Fibroblast of lung (primary cell): ENCODE measurements at regions not wholly inside any gene's neighbourhood (a gene's known extent, or its start where the extent isn't known, plus 50 kb on each side); places are given as distances from the start of the nearest gene placed in this dataset.

Source experiments
- DNase-seq, 2 donors: peaks; one replicate each; pipeline versions ENCODE4 v3.0.0 to v3.0.0-alpha.2; 2010; ENCODE audit warnings: low read depth in 2 of 2
- H2AFZ ChIP-seq: 2 replicates; pipeline ENCODE4 v1.5.1; 2012; ENCODE audit warnings: low read length, control low read depth, inconsistent platforms
- H3K27ac ChIP-seq: 2 replicates; pipeline ENCODE4 v1.5.1; 2011; ENCODE audit warnings: low read length, control low read depth; ENCODE audit not compliant: insufficient read depth
- H3K27me3 ChIP-seq: 2 replicates; pipeline ENCODE4 v1.5.1; 2011; ENCODE audit warnings: mild to moderate bottlenecking, low read length; ENCODE audit not compliant: control insufficient read depth, insufficient read depth
- H3K36me3 ChIP-seq: 2 replicates; pipeline ENCODE4 v1.5.1; 2011; ENCODE audit warnings: low read length; ENCODE audit not compliant: control insufficient read depth, insufficient read depth
- H3K4me1 ChIP-seq: 2 replicates; pipeline ENCODE4 v1.5.1; 2011; ENCODE audit warnings: low read length; ENCODE audit not compliant: control insufficient read depth, insufficient read depth; ENCODE audit errors: extremely low read depth
- H3K4me2 ChIP-seq: 2 replicates; pipeline ENCODE4 v1.5.1; 2011; ENCODE audit warnings: low read length, control low read depth; ENCODE audit not compliant: insufficient read depth; ENCODE audit errors: extremely low read depth
- H3K4me3 ChIP-seq, 4 experiments: fragments of 200-600 bp in 1 of 4; sonication (generic) in 1 of 4; replicated peaks in 1 of 4; 2 replicates each; pipeline ENCODE4 v1.5.1; 2011 to 2016; ENCODE audit warnings: low read length in 4 of 4, low read depth in 3 of 4, mild to moderate bottlenecking in 3 of 4, control low read depth in 2 of 4, inconsistent platforms in 1 of 4, mixed read lengths in 1 of 4; ENCODE audit not compliant: insufficient read depth in 1 of 4; ENCODE audit errors: control extremely low read depth in 1 of 4
- H3K79me2 ChIP-seq: 2 replicates; pipeline ENCODE4 v1.5.1; 2012; ENCODE audit warnings: mild to moderate bottlenecking, low read length, inconsistent platforms; ENCODE audit not compliant: control insufficient read depth, insufficient read depth
- H3K9ac ChIP-seq: 2 replicates; pipeline ENCODE4 v1.5.1; 2011; ENCODE audit warnings: mild to moderate bottlenecking, low read length, control low read depth; ENCODE audit not compliant: insufficient read depth
- H3K9me3 ChIP-seq: 2 replicates; pipeline ENCODE4 v1.5.1; 2012; ENCODE audit warnings: low read depth, low read length; ENCODE audit not compliant: control insufficient read depth, insufficient read depth
- H4K20me1 ChIP-seq: 2 replicates; pipeline ENCODE4 v1.5.1; 2011; ENCODE audit warnings: low read length; ENCODE audit not compliant: control insufficient read depth, insufficient read depth; ENCODE audit errors: extremely low read depth
- CTCF ChIP-seq, 2 donors: IDR thresholded peaks in 1 of 2; conservative IDR thresholded peaks in 1 of 2; 1 replicate in 1 of 2; 2 replicates in 1 of 2; pipeline ENCODE4 v1.5.1; 2011 to 2012; ENCODE audit warnings: low read length in 2 of 2, control low read depth in 1 of 2, inconsistent platforms in 1 of 2, low read depth in 1 of 2, mild to moderate bottlenecking in 1 of 2
- EZH2 ChIP-seq: IDR thresholded peaks from 2 replicates; pipeline ENCODE4 v1.5.1; 2012; ENCODE audit warnings: low read length, control low read depth, mild to moderate bottlenecking; ENCODE audit errors: missing control alignments

- H3K79me2 ChIP-seq = no peaks in the 10 kb centered on the region
- no peak overlapping the region for H2AFZ ChIP-seq
- DNase-seq = no peak
- H3K4me3 ChIP-seq = no peak overlapping the region
- no peaks in the 10 kb centered on the region for H3K9me3 ChIP-seq
- TF ChIP-seq CTCF (conservative IDR thresholded peaks at IDR 0.05 in 1 of 2, IDR thresholded peaks at IDR 0.05 in 1 of 2; ENCODE audit: low read depth in 1 of 2, low read length in 2 of 2) = no peak
- no peak for TF ChIP-seq EZH2
- H3K4me1 ChIP-seq = no peaks in the 10 kb centered on the region
- H3K9ac ChIP-seq = no peak overlapping the region
- H3K27me3 ChIP-seq = no peaks in the 10 kb centered on the region
- H4K20me1 ChIP-seq = no peaks in the 10 kb centered on the region
- no peaks in the 10 kb centered on the region for H3K36me3 ChIP-seq
- H3K4me2 ChIP-seq = no peak overlapping the region
- no peak overlapping the region for H3K27ac ChIP-seq
Measured at GRCh38 chr6:66126358-66126757, 419.3 kb upstream of the EYS start.

- Histone ChIP-seq H2AFZ (no peak overlapping the region), H3K4me2 (no peak overlapping the region), H3K9ac (no peak overlapping the region), H3K4me1 (no peaks in the 10 kb centered on the region), H3K27me3 (no peaks in the 10 kb centered on the region), H3K79me2 (no peaks in the 10 kb centered on the region), H3K27ac (no peak overlapping the region), H3K36me3 (no peaks in the 10 kb centered on the region), H3K9me3 (no peaks in the 10 kb centered on the region), H3K4me3 (no peak overlapping the region), H4K20me1 (no peaks in the 10 kb centered on the region)
- DNase-seq = peak in 1 of 2 donors; percentile 48
- no peak for TF ChIP-seq EZH2
- no peak for TF ChIP-seq CTCF (conservative IDR thresholded peaks at IDR 0.05 in 1 of 2, IDR thresholded peaks at IDR 0.05 in 1 of 2; ENCODE audit: low read depth in 1 of 2, low read length in 2 of 2)
Measured at GRCh38 chr6:66103954-66104353, 396.9 kb upstream of the EYS start.

DNA sequence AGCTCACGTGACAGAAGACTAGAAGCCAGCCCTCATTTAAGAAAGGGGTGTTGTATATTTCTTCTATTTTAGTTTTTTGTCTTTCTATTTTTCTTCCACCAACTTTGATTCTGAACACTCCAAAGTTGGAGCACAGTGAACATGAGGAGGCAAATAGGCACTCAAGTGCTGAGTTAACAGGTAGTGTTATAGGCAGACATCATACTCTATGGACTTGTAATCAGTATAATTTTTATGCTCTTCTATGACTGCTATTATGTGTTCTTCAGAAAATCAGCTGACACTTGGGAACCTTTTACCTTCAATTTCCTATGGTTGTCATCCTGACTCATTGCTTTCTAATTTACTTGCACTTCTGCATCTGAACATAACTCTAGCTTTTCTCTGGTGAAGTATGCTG, 396.3 kb upstream of the EYS start:
- no peaks in the 10 kb centered on the region for H3K27me3 ChIP-seq
- H2AFZ ChIP-seq = no peak overlapping the region
- H3K9me3 ChIP-seq = no peaks in the 10 kb centered on the region
- H4K20me1 ChIP-seq = no peaks in the 10 kb centered on the region
- H3K4me1 ChIP-seq = no peaks in the 10 kb centered on the region
- no peak overlapping the region for H3K4me2 ChIP-seq
- H3K79me2 ChIP-seq = no peaks in the 10 kb centered on the region
- TF ChIP-seq EZH2 (no peak), CTCF (conservative IDR thresholded peaks at IDR 0.05 in 1 of 2, IDR thresholded peaks at IDR 0.05 in 1 of 2; ENCODE audit: low read depth in 1 of 2, low read length in 2 of 2) (no peak)
- DNase-seq = no peak
- H3K9ac ChIP-seq = no peak overlapping the region
- H3K4me3 ChIP-seq = no peak overlapping the region
- no peaks in the 10 kb centered on the region for H3K36me3 ChIP-seq
- no peak overlapping the region for H3K27ac ChIP-seq
